Osteoblast (primary cell): ENCODE measurements at regions not wholly inside any gene's neighbourhood (a gene's known extent, or its start where the extent isn't known, plus 50 kb on each side); places are given as distances from the start of the nearest gene placed in this dataset.

ENCODE experiments used
- DNase-seq: peaks from one replicate; pipeline ENCODE4 v3.0.0; 2011; ENCODE audit warnings: low spot score, mixed read lengths; ENCODE audit not compliant: insufficient read length; ENCODE audit errors: missing footprints
- H2AFZ ChIP-seq: 2 replicates; pipeline ENCODE4 v1.6.0; 2011; ENCODE audit warnings: mild to moderate bottlenecking, low read length
- H3K27ac ChIP-seq: 2 replicates; pipeline ENCODE4 v1.5.1; 2011; ENCODE audit warnings: mild to moderate bottlenecking, low read depth, low read length, moderate library complexity
- H3K27me3 ChIP-seq: 2 replicates; pipeline ENCODE4 v1.6.0; 2012; ENCODE audit warnings: mild to moderate bottlenecking, control low read depth, inconsistent platforms, low read length, moderate library complexity; ENCODE audit not compliant: insufficient read depth
- H3K36me3 ChIP-seq: 2 replicates; pipeline ENCODE4 v1.5.1; 2011; ENCODE audit warnings: mild to moderate bottlenecking, low read length, control low read depth, moderate library complexity; ENCODE audit not compliant: insufficient read depth
- H3K4me1 ChIP-seq: 2 replicates; pipeline ENCODE4 v1.5.1; 2011; ENCODE audit warnings: mild to moderate bottlenecking, low read length, control low read depth, moderate library complexity; ENCODE audit not compliant: insufficient read depth
- H3K4me2 ChIP-seq: 2 replicates; pipeline ENCODE4 v1.6.0; 2011; ENCODE audit warnings: mild to moderate bottlenecking, low read length; ENCODE audit not compliant: insufficient read depth
- H3K4me3 ChIP-seq: fragments of 200-600 bp; sonication (generic); 3 replicates; pipeline ENCODE4 v1.5.1; 2012; ENCODE audit warnings: mild to moderate bottlenecking, low read length, inconsistent platforms; ENCODE audit not compliant: insufficient read depth
- H3K79me2 ChIP-seq: 2 replicates; pipeline ENCODE4 v1.6.0; 2012; ENCODE audit warnings: mild to moderate bottlenecking, low read length, control low read depth, inconsistent platforms; ENCODE audit not compliant: insufficient read depth
- H3K9me3 ChIP-seq: 2 replicates; pipeline ENCODE4 v1.5.1; 2011; ENCODE audit warnings: low read depth, low read length, control low read depth
- H4K20me1 ChIP-seq: 2 replicates; pipeline ENCODE4 v1.6.0; 2012; ENCODE audit warnings: mild to moderate bottlenecking, low read length, control low read depth; ENCODE audit not compliant: insufficient read depth
- CTCF ChIP-seq: IDR thresholded peaks from 2 replicates; pipeline ENCODE4 v1.5.1; 2011; ENCODE audit warnings: mild to moderate bottlenecking, low read depth, low read length, moderate library complexity; ENCODE audit errors: extremely low read depth

GRCh38 chr5:136891175-136891972 is 526.0 kb upstream of the TRPC7 start:
- Histone ChIP-seq H3K27ac (no peak overlapping the region), H3K4me2 (no peak overlapping the region), H3K9me3 (no peaks in the 10 kb centered on the region), H4K20me1 (no peaks in the 10 kb centered on the region), H3K27me3 (peaks cover 17% of the 10 kb centered on the region), H3K4me1 (no peaks in the 10 kb centered on the region), H3K79me2 (no peaks in the 10 kb centered on the region), H3K4me3 (no peak overlapping the region), H2AFZ (no peak overlapping the region), H3K36me3 (no peaks in the 10 kb centered on the region)
- no peak for DNase-seq
- TF ChIP-seq CTCF = no peak

GRCh38 chr5:136890431-136891148 is 525.2 kb upstream of the TRPC7 start:
- TF ChIP-seq CTCF = no peak
- Histone ChIP-seq H3K4me3 (no peak overlapping the region), H3K27ac (no peak overlapping the region), H3K79me2 (no peaks in the 10 kb centered on the region), H3K9me3 (no peaks in the 10 kb centered on the region), H2AFZ (no peak overlapping the region), H3K36me3 (no peaks in the 10 kb centered on the region), H4K20me1 (no peaks in the 10 kb centered on the region), H3K27me3 (peaks cover 19% of the 10 kb centered on the region), H3K4me2 (no peak overlapping the region), H3K4me1 (no peaks in the 10 kb centered on the region)
- no peak for DNase-seq

GRCh38 chr5:136886608-136887007 is 521.3 kb upstream of the TRPC7 start:
- TF ChIP-seq CTCF = no peak
- Histone ChIP-seq H2AFZ (no peak overlapping the region), H3K27ac (no peak overlapping the region), H3K9me3 (no peaks in the 10 kb centered on the region), H3K4me3 (no peak overlapping the region), H3K27me3 (peaks cover 12% of the 10 kb centered on the region), H4K20me1 (no peaks in the 10 kb centered on the region), H3K4me1 (no peaks in the 10 kb centered on the region), H3K4me2 (no peak overlapping the region), H3K36me3 (no peaks in the 10 kb centered on the region), H3K79me2 (no peaks in the 10 kb centered on the region)
- no peak for DNase-seq

GRCh38 chr5:136864960-136865359 is 499.6 kb upstream of the TRPC7 start:
- no peak overlapping the region for H3K4me3 ChIP-seq
- no peak overlapping the region for H3K4me2 ChIP-seq
- no peak for DNase-seq
- TF ChIP-seq CTCF = no peak
- no peak overlapping the region for H2AFZ ChIP-seq
- no peaks in the 10 kb centered on the region for H3K27me3 ChIP-seq
- no peak overlapping the region for H3K27ac ChIP-seq
- no peaks in the 10 kb centered on the region for H4K20me1 ChIP-seq
- no peaks in the 10 kb centered on the region for H3K4me1 ChIP-seq
- H3K79me2 ChIP-seq = no peaks in the 10 kb centered on the region
- H3K9me3 ChIP-seq = no peaks in the 10 kb centered on the region
- no peaks in the 10 kb centered on the region for H3K36me3 ChIP-seq
